Endothelial cell of umbilical vein (primary cell): ENCODE measurements at regions not wholly inside any gene's neighbourhood (a gene's known extent, or its start where the extent isn't known, plus 50 kb on each side); places are given as distances from the start of the nearest gene placed in this dataset.

Source experiments
- BruUV-seq: library from RNA; stranded (reverse); fragments of 400-500 nt; replicated peaks from 2 replicates; lab custom pipeline; 2021; lab: Mats Ljungman, UMichigan
- CTCF ChIA-PET: fragments of 300-600, 350-600 bp; sonication (Branson Sonifier 250); formaldehyde crosslinking; loops from one replicate; lab custom pipeline; 2021; ENCODE audit warnings: antibody characterized with exemption, inconsistent platforms; lab: Charles Lee
- POLR2A ChIA-PET: fragments of 300-600, 350-600 bp; sonication (Branson Sonifier 250); formaldehyde crosslinking; loops from one replicate; lab custom pipeline; 2021; ENCODE audit warnings: antibody characterized with exemption, inconsistent platforms; lab: Charles Lee
- DNase-seq: peaks from one replicate; pipeline ENCODE4 v3.0.0-alpha.2; 2011; ENCODE audit warnings: low read depth, low spot score
- FAIRE-seq: peaks from 2 replicates; lab custom pipeline; 2011; peaks lifted over from hg19 to GRCh38; lab: Jason Lieb, UNC
- H2AFZ ChIP-seq: 2 replicates; pipeline ENCODE4 v1.6.0; 2012; ENCODE audit warnings: low read depth, low read length, control low read depth, inconsistent platforms
- H3K27ac ChIP-seq: 2 replicates; pipeline ENCODE4 v1.5.1; 2011; ENCODE audit warnings: low read depth, mild to moderate bottlenecking, control low read depth, low read length, moderate library complexity; ENCODE audit not compliant: insufficient read depth
- H3K27me3 ChIP-seq, 2 experiments: 2 replicates each; pipeline versions ENCODE4 v1.6.0 to v1.6.1; 2011; ENCODE audit warnings: low read length in 2 of 2, mixed read lengths in 1 of 2; ENCODE audit not compliant: control insufficient read depth in 2 of 2, insufficient read depth in 2 of 2
- H3K36me3 ChIP-seq, 2 experiments: 2 replicates in 1 of 2; 3 replicates in 1 of 2; pipeline ENCODE4 v1.5.1; 2011; ENCODE audit warnings: low read length in 2 of 2, mild to moderate bottlenecking in 1 of 2, moderate library complexity in 1 of 2; ENCODE audit not compliant: control insufficient read depth in 2 of 2, insufficient read depth in 2 of 2; ENCODE audit errors: extremely low read depth in 1 of 2
- H3K4me1 ChIP-seq: 3 replicates; pipeline ENCODE4 v1.5.1; 2011; ENCODE audit warnings: mild to moderate bottlenecking, low read length; ENCODE audit not compliant: control insufficient read depth, insufficient read depth; ENCODE audit errors: extremely low read depth
- H3K4me2 ChIP-seq: 2 replicates; pipeline ENCODE4 v1.6.1; 2011; ENCODE audit warnings: low read length, control low read depth, mixed read lengths; ENCODE audit not compliant: insufficient read depth
- H3K4me3 ChIP-seq, 3 experiments: fragments of 200-600 bp in 1 of 3; sonication (generic), shearing (Covaris generic) in 1 of 3; replicated peaks in 1 of 3; 2 replicates each; pipeline ENCODE4 v1.5.1; 2011 to 2016; ENCODE audit warnings: control low read depth in 3 of 3, low read length in 3 of 3, mild to moderate bottlenecking in 2 of 3, inconsistent platforms in 1 of 3, low read depth in 1 of 3, moderate library complexity in 1 of 3; ENCODE audit not compliant: insufficient read depth in 1 of 3
- H3K79me2 ChIP-seq: 2 replicates; pipeline ENCODE4 v1.6.0; 2012; ENCODE audit warnings: low read length, inconsistent platforms; ENCODE audit not compliant: control insufficient read depth, insufficient read depth
- H3K9ac ChIP-seq: replicated peaks from 2 replicates; pipeline ENCODE3; 2011; ENCODE audit warnings: low read length, control low read depth; ENCODE audit not compliant: insufficient read depth; ENCODE audit errors: extremely low read depth
- H3K9me1 ChIP-seq: replicated peaks from 3 replicates; pipeline ENCODE4 v1.6.0; 2011; ENCODE audit warnings: mild to moderate bottlenecking, low read length; ENCODE audit not compliant: control insufficient read depth, insufficient read depth; ENCODE audit errors: extremely low read depth
- H3K9me3 ChIP-seq: replicated peaks from 2 replicates; pipeline ENCODE4 v1.5.1; 2012; ENCODE audit warnings: low read length, inconsistent platforms; ENCODE audit not compliant: control insufficient read depth, insufficient read depth
- H4K20me1 ChIP-seq: replicated peaks from 2 replicates; pipeline ENCODE3; 2011; ENCODE audit warnings: mild to moderate bottlenecking, low read length; ENCODE audit not compliant: control insufficient read depth, insufficient read depth; ENCODE audit errors: extremely low read depth
- CTCF ChIP-seq, 2 donors: IDR thresholded peaks; 1 replicate in 1 of 2; 2 replicates in 1 of 2; pipeline ENCODE4 v1.5.1; 2011; ENCODE audit warnings: low read length in 2 of 2, mild to moderate bottlenecking in 2 of 2, moderate library complexity in 2 of 2, control low read depth in 1 of 2, inconsistent platforms in 1 of 2, low read depth in 1 of 2; ENCODE audit not compliant: insufficient read depth in 1 of 2; ENCODE audit errors: extremely low read depth in 1 of 2
- EZH2 ChIP-seq: IDR thresholded peaks from 2 replicates; pipeline ENCODE4 v1.6.1; 2012; ENCODE audit warnings: borderline replicate concordance, low read depth, mild to moderate bottlenecking, moderate library complexity, low read length, inconsistent platforms; ENCODE audit not compliant: severe bottlenecking
- FOS ChIP-seq: IDR thresholded peaks from 2 replicates; pipeline ENCODE4 v1.6.1; 2011; ENCODE audit warnings: mild to moderate bottlenecking, low read length, moderate library complexity, borderline replicate concordance; ENCODE audit not compliant: insufficient read depth
- GATA2 ChIP-seq: IDR thresholded peaks from 2 replicates; pipeline ENCODE4 v1.7.0; 2011; ENCODE audit warnings: low read depth, mild to moderate bottlenecking, moderate library complexity, mixed read lengths, low read length; ENCODE audit not compliant: insufficient read length, insufficient read depth
- JUN ChIP-seq: IDR thresholded peaks from 2 replicates; pipeline ENCODE4 v1.6.1; 2011; ENCODE audit warnings: borderline replicate concordance, low read depth; ENCODE audit not compliant: insufficient read length, insufficient read depth
- MYC ChIP-seq: IDR thresholded peaks from one replicate; pipeline ENCODE4 v1.6.1; 2011; ENCODE audit warnings: mild to moderate bottlenecking, low read depth, low read length
- POLR2A ChIP-seq: IDR thresholded peaks from 2 replicates; pipeline ENCODE4 v1.6.1; 2012; ENCODE audit warnings: low read depth, mild to moderate bottlenecking, control low read depth, low read length
- POLR2AphosphoS5 ChIP-seq: IDR thresholded peaks from 2 replicates; pipeline ENCODE4 v1.6.1; 2012; ENCODE audit warnings: low read depth, mild to moderate bottlenecking, control low read depth, low read length, moderate library complexity; ENCODE audit not compliant: insufficient read depth
- dilution Hi-C: fragments of 300-500 bp; cut with MboI; formaldehyde crosslinking; loops from one replicate; pipeline ENCODE4 v1.15.0; 2019; ENCODE audit warnings: low sequenced_read_pairs; ENCODE audit not compliant: extremely low pct_ligation_motif_present
- intact Hi-C: fragments of 100-400 bp; cut with micrococcal nuclease; formaldehyde crosslinking; loops from one replicate; pipeline ENCODE4 v1.10.0; 2022
- TF ChIP-seq, protein P1 (sequence below): IDR thresholded peaks from 2 replicates; pipeline ENCODE4 v1.6.1; 2011; ENCODE audit not compliant: insufficient read depth, insufficient read length

- intact Hi-C loops, result no loop called here
- Histone ChIP-seq H2AFZ (no peak overlapping the region), H3K9me1 (no peaks in the 10 kb centered on the region), H3K27me3 (no peaks in the 10 kb centered on the region), H3K4me2 (no peak overlapping the region), H3K36me3 (no peaks in the 10 kb centered on the region), H3K4me3 (no peak overlapping the region), H3K4me1 (no peaks in the 10 kb centered on the region), H4K20me1 (no peaks in the 10 kb centered on the region), H3K79me2 (no peaks in the 10 kb centered on the region), H3K9ac (no peak overlapping the region), H3K9me3 (peaks cover 1% of the 10 kb centered on the region), H3K27ac (no peak overlapping the region)
- no TSS peak for BruUV-seq
- no peak for DNase-seq
- ChIA-PET POLR2A (no interaction called here), CTCF (no interaction called here)
- no peak for TF ChIP-seq POLR2A
- TF ChIP-seq EZH2, result no peak
- no peak for TF ChIP-seq FOS
- no peak for TF ChIP-seq CTCF (IDR thresholded peaks at IDR 0.05; ENCODE audit: extremely low read depth in 1 of 2, insufficient read depth in 1 of 2, low read depth in 1 of 2, low read length in 2 of 2)
- TF ChIP-seq, protein P1, sequence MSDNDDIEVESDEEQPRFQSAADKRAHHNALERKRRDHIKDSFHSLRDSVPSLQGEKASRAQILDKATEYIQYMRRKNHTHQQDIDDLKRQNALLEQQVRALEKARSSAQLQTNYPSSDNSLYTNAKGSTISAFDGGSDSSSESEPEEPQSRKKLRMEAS, result no peak
- TF ChIP-seq JUN, result no peak
- no peak for TF ChIP-seq MYC
- no peak for TF ChIP-seq GATA2
- no peak for TF ChIP-seq POLR2AphosphoS5
- no peak for FAIRE-seq
- dilution Hi-C loops, result no loop called here
Observed at GRCh38 chr3:88725440-88726165, 381.8 kb upstream of the EPHA3 start.
